ENCODE measurements at regions not wholly inside any gene's neighbourhood (a gene's known extent, or its start where the extent isn't known, plus 50 kb on each side); places are given as distances from the start of the nearest gene placed in this dataset.
A peak's percentile ranks its signal among the peaks of the same experiment; 100 is the strongest.

DNA sequence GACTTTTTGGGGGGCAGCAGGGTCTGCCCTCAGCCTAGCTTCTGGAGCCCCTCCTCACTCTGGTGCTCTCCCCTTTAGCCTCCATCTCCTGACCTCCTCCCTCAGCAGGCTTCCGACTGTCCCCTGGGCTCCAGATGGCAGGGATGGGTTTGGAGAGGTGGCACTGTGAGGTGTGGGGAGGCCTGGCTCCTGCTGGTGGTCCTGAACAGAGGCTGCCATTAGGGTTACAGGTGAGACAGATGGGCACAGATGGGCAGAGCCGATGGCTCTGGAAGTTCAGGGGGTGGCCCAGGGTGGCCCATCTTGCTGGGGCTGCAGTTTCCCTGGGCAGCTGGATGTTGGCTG, 68.5 kb upstream of the BEGAIN start:
- ATAC-seq = no peak
- intact Hi-C loops (cut with DNase I) = no loop called here
- peak; percentile 27 for DNase-seq (ENCODE audit: missing footprints)

GRCh38 chr14:100656996-100657395, 69.7 kb upstream of the DLK1 start:
- intact Hi-C loops (cut with DNase I) = no loop called here
- ATAC-seq (no peak), DNase-seq (ENCODE audit: missing footprints) (peak; percentile 60)

DNA sequence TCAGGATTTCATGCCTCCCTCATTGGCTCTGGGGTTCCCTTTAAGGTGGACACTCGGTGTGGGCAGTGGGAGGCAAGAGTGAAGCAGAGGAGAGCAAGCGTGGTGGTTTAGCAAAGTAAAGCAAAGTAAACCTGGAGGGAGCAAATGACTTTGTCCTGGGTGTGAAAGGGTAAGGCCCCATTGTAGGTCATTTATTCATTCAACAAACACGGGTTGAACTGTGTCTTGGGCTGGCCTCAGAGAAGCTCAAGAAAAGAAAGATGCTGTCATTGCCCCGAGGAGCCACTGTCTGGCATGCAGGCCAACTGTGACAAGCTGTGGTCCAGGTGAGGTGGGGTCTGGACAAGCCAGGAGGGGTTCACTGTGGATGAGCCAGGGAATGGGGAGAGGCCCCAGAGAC, 68.9 kb upstream of the DLK1 start:
- DNase-seq (ENCODE audit: missing footprints) (no peak), ATAC-seq (no peak)
- intact Hi-C loops (cut with DNase I) = no loop called here

- DNase-seq (ENCODE audit: missing footprints) = no peak
- ATAC-seq = no peak
- intact Hi-C loops (cut with DNase I) = no loop called here
Measured at GRCh38 chr14:100658181-100658886, 68.4 kb upstream of the DLK1 start.

GRCh38 chr14:100659345-100660001, 67.2 kb upstream of the DLK1 start:
- intact Hi-C loops (cut with DNase I) = loop anchor here (5.0 to 10.0 kb wide), 2 partner anchors 165 to 573 kb away; partner anchors contain the start of gene MEG3
- ATAC-seq (no peak), DNase-seq (ENCODE audit: missing footprints) (no peak)

DNA sequence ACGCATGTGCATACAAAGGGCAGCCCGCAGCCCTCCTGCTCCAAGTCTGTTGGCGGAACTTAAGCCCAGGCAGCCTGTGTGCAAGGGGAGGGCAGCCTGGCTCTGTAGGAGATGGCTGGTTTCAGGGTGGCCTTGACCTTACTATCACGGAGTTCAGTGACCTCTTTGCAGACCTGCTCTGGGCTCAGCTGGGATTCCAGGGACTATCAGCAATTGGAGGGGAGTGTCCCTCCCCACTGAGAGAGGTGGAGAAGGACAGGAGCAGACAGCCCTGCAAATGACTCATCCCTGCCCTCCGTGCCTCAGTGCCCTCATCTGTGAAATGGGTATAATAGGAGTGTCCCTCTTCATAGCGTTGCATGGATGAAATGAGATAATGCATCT, 66.2 kb upstream of the DLK1 start:
- no peak for DNase-seq (ENCODE audit: missing footprints)
- intact Hi-C loops (cut with DNase I) = loop anchor here (5.0 to 10.0 kb wide), 2 partner anchors 164 to 572 kb away; partner anchors contain the start of gene MEG3
- no peak for ATAC-seq

GRCh38 chr14:100660882-100661635, 65.6 kb upstream of the DLK1 start:
- ATAC-seq (no peak), DNase-seq (ENCODE audit: missing footprints) (peak; percentile 4)
- intact Hi-C loops (cut with DNase I) = loop anchor here (5.0 to 10.0 kb wide), 2 partner anchors 164 to 571 kb away; partner anchors contain the start of gene MEG3

DNA sequence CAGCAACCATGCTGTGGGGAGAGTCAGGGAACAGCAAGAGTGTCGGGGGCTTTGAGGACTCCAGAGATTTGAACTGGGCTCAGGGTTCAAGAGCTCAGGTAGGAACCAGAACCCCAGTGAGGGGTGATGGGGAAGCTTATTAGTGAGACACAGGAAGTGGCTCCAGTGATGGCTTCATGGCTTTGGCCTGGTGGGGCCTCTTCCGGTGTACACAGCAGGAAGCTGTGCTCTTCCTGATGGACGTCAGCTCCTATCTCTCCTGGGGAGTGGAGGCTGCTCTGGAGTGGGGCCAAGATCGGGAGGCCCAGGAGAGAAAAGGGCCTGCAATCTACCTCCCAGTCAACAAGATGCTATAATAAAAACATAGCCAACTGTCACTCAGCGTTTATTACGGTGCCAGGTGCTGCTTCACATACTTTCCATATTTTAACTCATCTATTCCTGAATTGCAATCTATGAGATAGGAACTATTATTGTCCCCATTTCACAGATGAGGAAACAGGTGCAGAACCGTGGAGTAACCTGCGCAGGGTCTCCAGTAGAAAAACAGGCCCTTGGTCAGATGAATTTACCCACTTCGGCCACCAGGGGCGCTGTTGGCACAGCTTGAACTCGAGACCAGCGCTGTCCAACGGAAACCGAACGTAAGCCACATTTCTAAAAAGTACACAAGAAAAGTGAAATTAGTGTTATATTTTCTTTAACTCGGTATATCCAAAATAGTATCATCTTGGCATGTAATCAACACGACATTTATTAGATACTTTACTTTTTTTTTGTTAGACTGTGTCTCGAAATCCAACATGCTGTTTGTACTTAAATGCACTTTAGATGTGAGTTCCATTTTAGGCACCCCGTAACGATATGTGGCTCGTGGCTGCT, 63.6 kb upstream of the DLK1 start:
- no peak for ATAC-seq
- peak; percentile 86 for DNase-seq (ENCODE audit: missing footprints)
- intact Hi-C loops (cut with DNase I) = loop anchor here (2.0 to 10.0 kb wide), 3 partner anchors 162 to 966 kb away; partner anchors contain the start of gene MEG3

- no peak for DNase-seq (ENCODE audit: missing footprints)
- ATAC-seq = no peak
- intact Hi-C loops (cut with DNase I) = loop anchor here (2.0 to 10.0 kb wide), 3 partner anchors 161 to 965 kb away; partner anchors contain the start of gene MEG3
Measured at GRCh38 chr14:100663761-100664052, 63.0 kb upstream of the DLK1 start.

DNA sequence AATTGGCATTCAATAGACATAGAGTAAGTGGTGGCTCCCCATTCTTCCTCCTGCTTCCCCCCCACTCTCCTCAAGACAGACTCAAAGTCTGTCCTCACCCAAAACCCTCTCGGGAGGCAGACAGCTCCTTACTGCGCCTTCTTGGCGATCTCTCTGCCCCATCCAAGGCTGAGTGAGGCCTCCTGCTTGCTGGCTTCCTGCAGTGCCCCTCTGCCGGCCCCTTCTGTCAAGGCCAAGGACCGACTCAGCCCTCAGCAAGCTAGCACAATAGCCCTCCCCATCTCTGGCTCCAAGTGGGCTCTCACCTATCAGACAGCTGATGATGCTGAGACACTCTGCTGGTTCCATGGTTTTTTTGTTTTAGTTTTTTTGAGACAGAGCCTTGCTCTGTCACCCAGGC, 62.5 kb upstream of the DLK1 start:
- intact Hi-C loops (cut with DNase I) = loop anchor here (5.0 to 10.0 kb wide), 2 partner anchors 161 to 568 kb away; partner anchors contain the start of gene MEG3
- no peak for ATAC-seq
- DNase-seq (ENCODE audit: missing footprints) = no peak

GRCh38 chr14:100664841-100665510, 61.7 kb upstream of the DLK1 start:
- ATAC-seq = peak; percentile 71
- DNase-seq (ENCODE audit: missing footprints) = peak; percentile 77
- intact Hi-C loops (cut with DNase I) = loop anchor here (5.0 to 10.0 kb wide), 2 partner anchors 160 to 567 kb away; partner anchors contain the start of gene MEG3

DNA sequence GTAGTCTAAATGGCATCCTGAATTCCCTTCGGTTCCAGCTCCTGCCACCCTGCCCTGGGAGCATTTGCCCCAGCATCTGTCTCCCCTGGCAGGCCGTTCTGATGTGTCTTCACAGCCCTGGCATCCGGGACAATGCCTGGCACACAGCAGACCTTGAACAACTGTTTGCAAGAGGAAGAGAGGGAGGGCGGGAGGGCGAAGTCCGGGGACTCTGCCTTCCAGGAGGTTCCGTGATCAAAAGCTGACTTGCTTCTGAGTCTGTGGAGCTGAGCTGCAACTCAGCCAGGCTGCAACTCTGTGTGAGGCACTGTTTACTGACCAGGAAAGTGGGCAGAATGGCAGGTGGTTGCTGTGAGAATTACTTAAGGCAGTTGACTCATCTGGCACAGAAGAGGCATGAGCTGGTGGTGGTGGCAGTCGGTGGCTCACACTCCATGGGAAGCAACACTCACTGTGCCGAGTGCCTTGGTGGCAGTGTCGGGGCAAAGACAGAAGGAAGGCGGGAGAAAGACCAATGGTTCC, 61.1 kb upstream of the DLK1 start:
- no peak for DNase-seq (ENCODE audit: missing footprints)
- intact Hi-C loops (cut with DNase I) = loop anchor here (10.0 kb wide), 1 partner anchor 159 kb away; the partner anchor contains the start of gene MEG3
- ATAC-seq = peak; percentile 5

GRCh38 chr14:100666403-100666802, 60.3 kb upstream of the DLK1 start:
- ATAC-seq (no peak), DNase-seq (ENCODE audit: missing footprints) (no peak)
- intact Hi-C loops (cut with DNase I) = loop anchor here (10.0 kb wide), 1 partner anchor 158 kb away; the partner anchor contains the start of gene MEG3

GRCh38 chr14:100666851-100667250, 59.8 kb upstream of the DLK1 start:
- no peak for DNase-seq (ENCODE audit: missing footprints)
- intact Hi-C loops (cut with DNase I) = loop anchor here (10.0 kb wide), 1 partner anchor 158 kb away; the partner anchor contains the start of gene MEG3
- ATAC-seq = no peak

- no peak for ATAC-seq
- intact Hi-C loops (cut with DNase I) = loop anchor here (10.0 kb wide), 1 partner anchor 157 kb away; the partner anchor contains the start of gene MEG3
- DNase-seq (ENCODE audit: missing footprints) = no peak
Measured at GRCh38 chr14:100667656-100668055, 59.0 kb upstream of the DLK1 start.

- ATAC-seq (no peak), DNase-seq (ENCODE audit: missing footprints) (no peak)
- intact Hi-C loops (cut with DNase I) = loop anchor here (10.0 kb wide), 1 partner anchor 156 kb away; the partner anchor contains the start of gene MEG3
Measured at GRCh38 chr14:100668352-100668751, 58.3 kb upstream of the DLK1 start.

GRCh38 chr14:100669011-100669412, 57.7 kb upstream of the DLK1 start:
- intact Hi-C loops (cut with DNase I) = loop anchor here (10.0 kb wide), 1 partner anchor 156 kb away; the partner anchor contains the start of gene MEG3
- ATAC-seq (no peak), DNase-seq (ENCODE audit: missing footprints) (no peak)

Measured in Right ventricle myocardium inferior (tissue), 1 donor.